H1 (cell line): ENCODE measurements at regions not wholly inside any gene's neighbourhood (a gene's known extent, or its start where the extent isn't known, plus 50 kb on each side); places are given as distances from the start of the nearest gene placed in this dataset.

Experiments
- CTCF ChIA-PET: fragments of 300-600 bp; sonication (Branson Sonifier 250); formaldehyde crosslinking; loops from one replicate; lab custom pipeline; 2021; ENCODE audit not compliant: partially characterized antibody; lab: Charles Lee
- POLR2A ChIA-PET: fragments of 300-600 bp; sonication (Branson Sonifier 250); formaldehyde crosslinking; loops from one replicate; lab custom pipeline; 2021; ENCODE audit warnings: inconsistent platforms; ENCODE audit not compliant: partially characterized antibody; lab: Charles Lee
- DNase-seq, 2 experiments: peaks; one replicate each; pipeline versions ENCODE4 v3.0.0 to v3.0.0-alpha.2; 2010 to 2022; ENCODE audit warnings: low spot score in 2 of 2, low read depth in 1 of 2, mixed read lengths in 1 of 2
- FAIRE-seq: peaks from 2 replicates; lab custom pipeline; 2011; peaks lifted over from hg19 to GRCh38; lab: Jason Lieb, UNC
- H2AFZ ChIP-seq: 2 replicates; pipeline ENCODE4 v1.8.1; 2012; ENCODE audit warnings: low read length, inconsistent platforms
- H2AK5ac ChIP-seq: 2 replicates; pipeline ENCODE4 v1.6.1; 2013; ENCODE audit warnings: low read depth, low read length
- H2BK120ac ChIP-seq: replicated peaks from 2 replicates; pipeline ENCODE3; 2013; ENCODE audit warnings: low read depth, low read length, inconsistent platforms
- H2BK12ac ChIP-seq: 2 replicates; pipeline ENCODE4 v1.6.1; 2013; ENCODE audit warnings: low read depth, low read length
- H2BK15ac ChIP-seq: 2 replicates; pipeline ENCODE4 v1.6.1; 2013; ENCODE audit warnings: low read length
- H2BK20ac ChIP-seq: 2 replicates; pipeline ENCODE4 v1.6.1; 2013; ENCODE audit warnings: low read length
- H2BK5ac ChIP-seq: 2 replicates; pipeline ENCODE4 v1.6.1; 2013; ENCODE audit warnings: low read depth, low read length
- H3K14ac ChIP-seq: 2 replicates; pipeline ENCODE4 v1.6.1; 2013; ENCODE audit warnings: inconsistent platforms; ENCODE audit not compliant: insufficient read length
- H3K18ac ChIP-seq: 2 replicates; pipeline ENCODE4 v1.6.1; 2013; ENCODE audit warnings: low read length; ENCODE audit errors: extremely low read depth
- H3K23ac ChIP-seq: 2 replicates; pipeline ENCODE4 v1.6.1; 2013; ENCODE audit warnings: inconsistent platforms; ENCODE audit not compliant: insufficient read length
- H3K23me2 ChIP-seq: 2 replicates; pipeline ENCODE4 v1.6.1; 2013; ENCODE audit warnings: low read depth, low read length
- H3K27ac ChIP-seq: 2 replicates; pipeline ENCODE4 v1.6.1; 2011; ENCODE audit warnings: low read depth, low read length, inconsistent platforms
- H3K27me3 ChIP-seq, 4 experiments: replicated peaks in 1 of 4; 1 replicate in 1 of 4; 2 replicates in 3 of 4; pipeline versions ENCODE4 v1.6.1 to v1.8.1; 2011 to 2013; ENCODE audit warnings: low read length in 3 of 4, mild to moderate bottlenecking in 3 of 4, inconsistent platforms in 2 of 4, mixed read lengths in 2 of 4, moderate library complexity in 1 of 4; ENCODE audit not compliant: control insufficient read depth in 3 of 4, insufficient read depth in 3 of 4; ENCODE audit errors: extremely low read depth in 1 of 4
- H3K36me3 ChIP-seq, 4 experiments: 2 replicates each; pipeline versions ENCODE4 v1.6.1 to v1.8.1; 2011 to 2013; ENCODE audit warnings: mild to moderate bottlenecking in 4 of 4, low read length in 3 of 4, moderate library complexity in 2 of 4, control low read depth in 1 of 4, inconsistent platforms in 1 of 4; ENCODE audit not compliant: insufficient read depth in 4 of 4, control insufficient read depth in 2 of 4
- H3K4ac ChIP-seq: replicated peaks from 2 replicates; pipeline ENCODE3; 2013; ENCODE audit warnings: low read length, low read depth, mixed read lengths, inconsistent platforms; ENCODE audit not compliant: insufficient read length
- H3K4me1 ChIP-seq, 4 experiments: replicated peaks in 1 of 4; 1 replicate in 1 of 4; 2 replicates in 3 of 4; pipeline versions ENCODE4 v1.6.1 to v1.8.1; 2011 to 2013; ENCODE audit warnings: low read length in 3 of 4, inconsistent platforms in 2 of 4, mixed read lengths in 1 of 4; ENCODE audit not compliant: insufficient read depth in 4 of 4, control insufficient read depth in 3 of 4
- H3K4me2 ChIP-seq, 2 experiments: 2 replicates each; pipeline versions ENCODE4 v1.6.1 to v1.8.1; 2011 to 2013; ENCODE audit warnings: low read depth in 2 of 2, low read length in 2 of 2, control low read depth in 1 of 2, inconsistent platforms in 1 of 2, mild to moderate bottlenecking in 1 of 2; ENCODE audit not compliant: insufficient read depth in 1 of 2
- H3K4me3 ChIP-seq, 4 experiments: fragments of 200-600, 300-600 bp in 1 of 4; sonication (generic), shearing (Covaris generic), sonication (Bioruptor Twin) in 1 of 4; 2 replicates each; pipeline versions ENCODE4 v1.5.1 to v1.8.1; 2011 to 2016; ENCODE audit warnings: low read length in 4 of 4, low read depth in 3 of 4, control low read depth in 2 of 4, inconsistent platforms in 2 of 4, mild to moderate bottlenecking in 2 of 4, mixed read lengths in 1 of 4, moderate library complexity in 1 of 4; ENCODE audit not compliant: insufficient read depth in 2 of 4; ENCODE audit errors: extremely low read depth in 1 of 4
- H3K56ac ChIP-seq: replicated peaks from 2 replicates; pipeline ENCODE3; 2013; ENCODE audit warnings: low read depth, mild to moderate bottlenecking, mixed read lengths, low read length, inconsistent platforms; ENCODE audit not compliant: insufficient read length
- H3K79me1 ChIP-seq: 2 replicates; pipeline ENCODE4 v1.6.1; 2013; ENCODE audit warnings: low read depth, low read length, control low read depth
- H3K79me2 ChIP-seq, 2 experiments: 2 replicates each; pipeline versions ENCODE4 v1.6.1 to v1.8.1; 2012 to 2013; ENCODE audit warnings: low read length in 2 of 2, mild to moderate bottlenecking in 2 of 2, inconsistent platforms in 1 of 2; ENCODE audit not compliant: insufficient read depth in 2 of 2, control insufficient read depth in 1 of 2
- H3K9ac ChIP-seq, 4 experiments: replicated peaks in 1 of 4; 1 replicate in 1 of 4; 2 replicates in 3 of 4; pipeline versions ENCODE4 v1.6.1 to v1.8.1; 2011 to 2013; ENCODE audit warnings: low read depth in 3 of 4, low read length in 3 of 4, control low read depth in 2 of 4, mild to moderate bottlenecking in 2 of 4, moderate library complexity in 2 of 4, inconsistent platforms in 1 of 4; ENCODE audit errors: extremely low read depth in 1 of 4
- H3K9me3 ChIP-seq, 2 experiments: 2 replicates each; pipeline versions ENCODE4 v1.6.1 to v1.8.1; 2012 to 2013; ENCODE audit warnings: mild to moderate bottlenecking in 2 of 2, moderate library complexity in 2 of 2, control low read depth in 1 of 2, inconsistent platforms in 1 of 2, low read depth in 1 of 2, low read length in 1 of 2, mixed read lengths in 1 of 2; ENCODE audit not compliant: insufficient read depth in 2 of 2
- H4K20me1 ChIP-seq, 2 experiments: replicated peaks in 1 of 2; 2 replicates each; pipeline versions ENCODE3 to v1.8.1; 2011 to 2013; ENCODE audit warnings: inconsistent platforms in 2 of 2, low read length in 2 of 2, mild to moderate bottlenecking in 1 of 2; ENCODE audit not compliant: insufficient read depth in 2 of 2, control insufficient read depth in 1 of 2
- H4K5ac ChIP-seq: 2 replicates; pipeline ENCODE4 v1.6.1; 2013; ENCODE audit warnings: low read length, low read depth, mixed read lengths, inconsistent platforms; ENCODE audit not compliant: insufficient read length
- H4K8ac ChIP-seq: 2 replicates; pipeline ENCODE4 v1.8.0; 2013; ENCODE audit warnings: mild to moderate bottlenecking, moderate library complexity, low read length, inconsistent platforms; ENCODE audit not compliant: insufficient read depth; ENCODE audit errors: extremely low read depth
- H4K91ac ChIP-seq: replicated peaks from 2 replicates; pipeline ENCODE3; 2013; ENCODE audit warnings: low read length, mixed read lengths, inconsistent platforms; ENCODE audit not compliant: insufficient read length
- RBBP5 ChIP-seq: IDR thresholded peaks from 2 replicates; pipeline ENCODE4 v1.7.1; 2012; ENCODE audit warnings: low read depth, mild to moderate bottlenecking, inconsistent platforms, low read length, moderate library complexity, borderline replicate concordance
- TBP ChIP-seq: IDR thresholded peaks from 2 replicates; pipeline ENCODE4 v1.6.1; 2011; ENCODE audit warnings: low read depth, low read length, improper control_type of control experiment
- WGBS, 2 experiments: shearing (Covaris generic) in 1 of 2; methylation state at CpG; one replicate each; pipeline versions ENCODE4 v1.1.6 to v1.1.7; 2013 to 2015; ENCODE audit warnings: low lambda C conversion rate in 2 of 2, mixed read lengths in 2 of 2, inconsistent platforms in 1 of 2, low coverage in 1 of 2, missing lambda C conversion rate in 1 of 2; ENCODE audit not compliant: insufficient replicate concordance in 2 of 2, insufficient coverage in 1 of 2, insufficient read length in 1 of 2; ENCODE audit errors: extremely low coverage in 1 of 2, missing lambda C conversion rate in 1 of 2; 5-methylcytosine and 5-hydroxymethylcytosine counted together

- no peak overlapping the region for H3K4ac ChIP-seq
- no peak overlapping the region for H3K4me2 ChIP-seq
- H3K9me3 ChIP-seq, result no peaks in the 10 kb centered on the region
- H4K91ac ChIP-seq, result no peak overlapping the region
- no peak overlapping the region for H3K4me3 ChIP-seq
- peaks cover 0 to 8% (median 3%) of the 10 kb centered on the region in 4 experiments; a peak in 3 of 7 replicates for H3K4me1 ChIP-seq
- TF ChIP-seq RBBP5 (no peak), TBP (no peak)
- no peak overlapping the region for H4K5ac ChIP-seq
- H3K9ac ChIP-seq, result no peak overlapping the region
- ChIA-PET CTCF (interaction anchor here (0.7 to 2.1 kb wide), 2 partner anchors 11 to 16 kb away, joined by 3 to 5 read pairs; no protein-coding TSS in a partner anchor), POLR2A (no interaction called here)
- no peaks in the 10 kb centered on the region for H3K23me2 ChIP-seq
- no peak overlapping the region for H2BK120ac ChIP-seq
- WGBS, 2 experiments, result 88% methylated on average over 1 of the region's 1 CpG; no CpG with 5 or more reads in 1 of the 2 experiments
- no peaks in the 10 kb centered on the region for H3K36me3 ChIP-seq
- H2BK5ac ChIP-seq, result no peak overlapping the region
- H2BK20ac ChIP-seq, result no peak overlapping the region
- H3K18ac ChIP-seq, result no peak overlapping the region
- H3K79me1 ChIP-seq, result no peaks in the 10 kb centered on the region
- no peak overlapping the region for H3K27ac ChIP-seq
- H4K8ac ChIP-seq, result no peak overlapping the region
- H3K27me3 ChIP-seq, result no peaks in the 10 kb centered on the region
- H3K14ac ChIP-seq, result no peak overlapping the region
- no peak overlapping the region for H2BK15ac ChIP-seq
- H3K79me2 ChIP-seq, result no peaks in the 10 kb centered on the region
- H3K56ac ChIP-seq, result no peak overlapping the region
- H3K23ac ChIP-seq, result no peak overlapping the region
- H2AFZ ChIP-seq, result no peak overlapping the region
- DNase-seq (no peak), FAIRE-seq (no peak)
- H2BK12ac ChIP-seq, result no peak overlapping the region
- H2AK5ac ChIP-seq, result no peak overlapping the region
- H4K20me1 ChIP-seq, result no peaks in the 10 kb centered on the region
Observed at GRCh38 chr3:182243625-182244024, 531.9 kb downstream of the SOX2 start.
